ENCODE measurements at regions not wholly inside any gene's neighbourhood (a gene's known extent, or its start where the extent isn't known, plus 50 kb on each side); places are given as distances from the start of the nearest gene placed in this dataset.
"Not testable (repeated sequence)": the region's sequence is repeated elsewhere in the genome, so short reads cannot be mapped to it uniquely, and the experiment has no call there.

GRCh38 chr3:130569461-130570365 is 52.7 kb downstream of the COL6A6 start:
- no peak for DNase-seq
- ATAC-seq: no peak

- ATAC-seq (no peak), DNase-seq (no peak)
These were observed 55.8 kb downstream of the COL6A6 start for GRCh38 chr3:130572769-130573168.

- no peak for DNase-seq
These were observed 59.6 kb downstream of the COL6A6 start for GRCh38 chr3:130576375-130577266.

GRCh38 chr3:130582457-130583153 is 65.6 kb downstream of the COL6A6 start:
- DNase-seq (no peak), ATAC-seq (no peak)

More at GRCh38 chr3:130576375-130577266, 59.6 kb downstream of the COL6A6 start:
- no peak for ATAC-seq

- ATAC-seq: peak; percentile 86
- DNase-seq: not testable (repeated sequence)
These were observed 77.8 kb downstream of the COL6A6 start for GRCh38 chr3:130594749-130595148.

GRCh38 chr3:130596484-130596883 is 79.5 kb downstream of the COL6A6 start:
- no peak for ATAC-seq
- DNase-seq: no peak

GRCh38 chr3:130601442-130601971 is 84.5 kb downstream of the COL6A6 start:
- ATAC-seq: no peak
- DNase-seq: no peak

- ATAC-seq (no peak), DNase-seq (no peak)
These were observed 87.8 kb downstream of the COL6A6 start for GRCh38 chr3:130604806-130605205.

- no peak for ATAC-seq
These were observed 89.4 kb downstream of the COL6A6 start for GRCh38 chr3:130606336-130606735.

GRCh38 chr3:130607553-130608154 is 90.7 kb downstream of the COL6A6 start:
- no peak for ATAC-seq
- DNase-seq: no peak

More at GRCh38 chr3:130606336-130606735, 89.4 kb downstream of the COL6A6 start:
- DNase-seq: no peak

- DNase-seq (no peak), ATAC-seq (no peak)
These were observed 92.4 kb downstream of the COL6A6 start for GRCh38 chr3:130609166-130609979.

- DNase-seq (no peak), ATAC-seq (no peak)
These were observed 102.2 kb downstream of the COL6A6 start for GRCh38 chr3:130619196-130619595.

GRCh38 chr3:130621824-130622223 is 104.8 kb downstream of the COL6A6 start:
- no peak for DNase-seq
- no peak for ATAC-seq

GRCh38 chr3:130626049-130626448 is 109.1 kb downstream of the COL6A6 start:
- ATAC-seq (no peak), DNase-seq (no peak)

GRCh38 chr3:130627143-130627855 is 110.3 kb downstream of the COL6A6 start:
- no peak for ATAC-seq

GRCh38 chr3:130627882-130628281 is 110.9 kb downstream of the COL6A6 start:
- no peak for DNase-seq
- ATAC-seq: no peak

More at GRCh38 chr3:130627143-130627855, 110.3 kb downstream of the COL6A6 start:
- DNase-seq: no peak

Measured in stimulated activated naive CD8-positive, alpha-beta T cell treated with anti-CD3 and anti-CD28 coated beads, Interleukin-15, Interleukin-2, amounts not matched to agents 100 U/mL and 50 U/mL, for 24 hours (primary cell).